ENCODE measurements at regions not wholly inside any gene's neighbourhood (a gene's known extent, or its start where the extent isn't known, plus 50 kb on each side); places are given as distances from the start of the nearest gene placed in this dataset.

GRCh38 chr2:136179602-136179975 lies 61.6 kb upstream of the CXCR4 start:
- Histone ChIP-seq H3K4me3 (replicated peaks in 1 of 3) (no peak overlapping the region), H3K9me3 (no peaks in the 10 kb centered on the region), H3K4me1 (peaks cover 0 to 4% of the 10 kb centered on the region in 2 donors), H3K27ac (no peak overlapping the region), H3K36me3 (no peaks in the 10 kb centered on the region), H3K27me3 (no peaks in the 10 kb centered on the region)
- TF ChIP-seq CTCF (IDR thresholded peaks at IDR 0.05), result no peak
- intact Hi-C loops (cut with DNase I), result no loop called here
- DNase-seq, result no peak

GRCh38 chr2:136178941-136179601 lies 61.1 kb upstream of the CXCR4 start:
- no peak for DNase-seq
- Histone ChIP-seq H3K36me3 (no peaks in the 10 kb centered on the region), H3K4me3 (replicated peaks in 1 of 3) (no peak overlapping the region), H3K9me3 (no peaks in the 10 kb centered on the region), H3K4me1 (peaks cover 0 to 4% of the 10 kb centered on the region in 2 donors), H3K27me3 (no peaks in the 10 kb centered on the region), H3K27ac (no peak overlapping the region)
- intact Hi-C loops (cut with DNase I), result no loop called here
- 60 to 74% methylated on average over 3 of the region's 3 CpGs for WGBS, 2 donors
- TF ChIP-seq CTCF (IDR thresholded peaks at IDR 0.05), result no peak
- no peak for TF ChIP-seq POLR2A (IDR thresholded peaks at IDR 0.05)

- H3K4me1 ChIP-seq, result peaks cover 0 to 4% of the 10 kb centered on the region in 2 donors
- no peak overlapping the region for H3K27ac ChIP-seq
- intact Hi-C loops (cut with DNase I), result no loop called here
- no peaks in the 10 kb centered on the region for H3K27me3 ChIP-seq
- no peaks in the 10 kb centered on the region for H3K9me3 ChIP-seq
- no peak overlapping the region for H3K4me3 ChIP-seq (replicated peaks in 1 of 3)
- no peak for TF ChIP-seq CTCF (IDR thresholded peaks at IDR 0.05)
- no peak for TF ChIP-seq POLR2A (IDR thresholded peaks at IDR 0.05)
- no peaks in the 10 kb centered on the region for H3K36me3 ChIP-seq
- DNase-seq, result no peak
These were observed 57.9 kb upstream of the CXCR4 start for GRCh38 chr2:136175868-136176267.

- intact Hi-C loops (cut with DNase I), result no loop called here
- Histone ChIP-seq H3K9me3 (no peaks in the 10 kb centered on the region), H3K4me3 (replicated peaks in 1 of 3) (no peak overlapping the region), H3K36me3 (no peaks in the 10 kb centered on the region), H3K27ac (no peak overlapping the region), H3K4me1 (peaks cover 0 to 4% of the 10 kb centered on the region in 2 donors), H3K27me3 (no peaks in the 10 kb centered on the region)
- no peak for TF ChIP-seq CTCF (IDR thresholded peaks at IDR 0.05)
- TF ChIP-seq POLR2A (IDR thresholded peaks at IDR 0.05), result no peak
- no peak for DNase-seq
- 93 to 94% methylated on average over 5 of the region's 5 CpGs for WGBS, 2 donors
These were observed 57.5 kb upstream of the CXCR4 start for GRCh38 chr2:136175466-136175865.

GRCh38 chr2:136173126-136173525 lies 55.2 kb upstream of the CXCR4 start:
- peaks cover 0 to 4% of the 10 kb centered on the region in 2 donors for H3K4me1 ChIP-seq
- no peaks in the 10 kb centered on the region for H3K9me3 ChIP-seq
- H3K4me3 ChIP-seq (replicated peaks in 1 of 3), result no peak overlapping the region
- TF ChIP-seq POLR2A (IDR thresholded peaks at IDR 0.05) (no peak), CTCF (IDR thresholded peaks at IDR 0.05) (no peak)
- H3K27ac ChIP-seq, result no peak overlapping the region
- 75 to 82% methylated on average over 1 of the region's 1 CpG for WGBS, 2 donors
- no peaks in the 10 kb centered on the region for H3K27me3 ChIP-seq
- intact Hi-C loops (cut with DNase I), result no loop called here
- no peaks in the 10 kb centered on the region for H3K36me3 ChIP-seq
- no peak for DNase-seq

All from thyroid gland (tissue), 4 donors.